HG03159 (cell line): ENCODE measurements at regions not wholly inside any gene's neighbourhood (a gene's known extent, or its start where the extent isn't known, plus 50 kb on each side); places are given as distances from the start of the nearest gene placed in this dataset.
"Not testable (repeated sequence)": the region's sequence is repeated elsewhere in the genome, so short reads cannot be mapped to it uniquely, and the experiment has no call there.

Source experiments
- ATAC-seq: cut with Tn5 transposase; IDR thresholded peaks from one replicate; pipeline ENCODE4 v1.9.1; 2021; ENCODE audit warnings: mild to moderate bottlenecking, moderate library complexity; ENCODE audit not compliant: unreplicated experiment

DNA sequence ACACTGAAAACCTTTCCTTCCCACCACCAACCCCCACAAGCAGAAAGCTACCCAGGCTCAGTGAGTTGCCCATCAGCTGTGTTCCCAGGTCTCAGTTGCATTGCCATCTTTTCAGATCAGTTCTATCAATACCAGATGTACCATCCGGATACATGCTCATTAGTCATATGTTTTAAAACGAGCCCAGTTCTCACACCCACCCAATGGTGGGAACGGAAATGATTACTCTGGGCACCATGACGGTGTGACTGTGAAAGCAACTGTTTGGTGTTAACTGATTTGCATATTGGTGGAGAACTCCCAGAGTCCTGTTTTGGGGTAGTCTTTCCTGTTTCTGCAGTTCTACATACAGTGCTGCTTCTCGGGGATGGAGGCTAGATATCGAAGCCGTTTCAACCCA is 212.3 kb downstream of the TRIM36 start:
- ATAC-seq, result no peak

DNA sequence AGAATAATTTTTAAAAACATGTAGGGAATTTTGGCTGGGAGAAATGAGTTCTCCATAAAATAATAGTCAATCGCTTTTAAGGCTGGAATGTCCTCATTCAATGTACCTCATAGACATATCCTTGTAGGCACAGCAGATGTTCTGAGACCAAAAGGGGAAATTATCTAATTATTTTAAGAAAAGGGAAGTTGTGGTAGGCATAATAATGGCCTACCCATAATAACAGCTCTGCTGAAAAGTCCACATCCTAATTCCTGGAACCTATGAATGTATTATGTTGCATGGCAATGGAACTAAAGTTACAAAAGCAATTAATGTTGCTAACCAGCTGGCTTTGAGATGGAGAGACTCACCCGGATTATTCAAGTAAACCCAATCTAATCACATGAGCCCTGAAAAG is 216.1 kb downstream of the TRIM36 start:
- ATAC-seq, result peak; percentile 55

DNA sequence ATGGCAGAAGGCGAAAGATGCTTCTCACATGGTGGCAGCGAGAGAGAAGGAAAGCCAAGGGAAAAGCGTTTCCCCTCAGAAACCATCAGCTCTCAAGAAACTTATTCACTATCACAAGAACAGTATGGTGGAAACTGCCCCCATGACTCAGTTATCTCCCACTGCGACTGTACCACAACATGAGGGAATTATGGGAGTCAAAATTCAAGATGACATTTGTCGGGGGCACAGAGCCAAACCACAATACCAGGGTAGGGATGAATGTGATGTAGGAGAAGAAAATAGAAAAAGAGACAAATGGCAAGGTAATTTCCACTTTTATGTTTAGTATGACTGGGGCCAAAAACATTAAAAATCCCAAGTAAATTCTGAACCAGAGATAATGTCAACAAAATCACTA is 216.8 kb downstream of the TRIM36 start:
- ATAC-seq, result no peak

DNA sequence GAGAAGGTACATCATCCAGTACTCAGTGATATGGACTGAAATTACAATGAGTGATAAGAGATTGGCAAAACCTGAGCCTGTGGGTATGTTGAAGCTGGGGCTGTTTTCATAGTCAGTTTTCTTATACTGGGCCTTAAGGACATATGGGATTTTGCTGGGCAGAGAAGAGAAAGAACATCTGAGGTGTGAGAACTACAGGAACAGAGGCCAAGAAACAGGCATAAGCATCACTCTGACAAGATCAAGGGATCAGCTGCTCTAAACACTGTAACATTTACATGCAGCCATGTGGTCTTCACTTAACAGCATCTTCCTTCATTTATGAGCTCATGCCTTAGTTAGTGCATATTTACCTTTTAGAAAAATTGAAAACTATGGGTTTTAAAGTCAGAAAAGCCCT is 220.0 kb downstream of the TRIM36 start:
- ATAC-seq, result no peak

DNA sequence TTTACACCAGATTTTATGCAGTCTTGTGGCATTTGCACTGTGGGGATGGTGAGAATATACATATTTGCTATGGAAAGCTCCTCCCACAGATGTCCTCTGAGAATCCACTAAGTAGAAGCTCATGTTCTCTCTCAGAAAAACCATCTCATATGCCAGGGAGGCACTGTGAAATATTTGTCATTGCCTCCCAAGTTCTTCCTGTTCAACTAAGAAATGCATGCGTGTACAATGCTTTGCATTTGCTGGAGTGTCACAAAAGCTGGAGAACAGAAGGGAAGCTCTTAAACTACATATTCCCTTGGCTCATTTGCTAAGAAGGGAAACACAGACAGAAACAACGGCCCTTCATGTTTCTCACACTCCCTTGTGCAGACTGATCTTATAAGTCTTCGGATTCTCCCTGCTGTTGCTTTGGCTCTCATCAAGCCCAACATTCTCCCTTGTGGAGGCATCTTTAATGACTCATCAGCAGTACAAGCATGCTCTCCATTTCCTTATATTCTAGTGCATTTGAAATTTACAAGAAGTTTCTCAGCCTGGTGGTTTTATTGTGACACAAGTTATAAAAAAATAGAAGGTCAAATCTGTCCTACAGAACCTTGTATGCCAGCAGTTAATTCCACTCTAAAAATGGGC is 220.6 kb downstream of the TRIM36 start:
- ATAC-seq, result no peak

DNA sequence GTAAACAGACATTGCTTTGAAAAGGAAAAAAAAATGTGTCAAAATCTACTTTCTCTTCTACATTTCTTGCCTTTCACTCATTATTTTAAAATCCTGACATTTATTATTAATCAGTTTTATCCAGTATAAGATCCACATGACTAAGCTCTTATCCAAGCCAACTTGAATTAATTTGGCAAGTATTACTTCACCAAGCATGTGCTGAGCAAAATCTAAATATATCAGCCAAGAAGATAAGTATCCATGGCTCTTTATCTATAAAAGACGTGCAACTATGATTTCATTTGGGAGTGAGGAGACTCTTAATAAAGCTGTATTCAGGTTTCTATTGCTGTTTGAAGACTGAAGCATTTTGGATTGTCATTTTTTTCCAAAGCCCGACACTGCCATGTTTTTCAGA is 221.3 kb downstream of the TRIM36 start:
- ATAC-seq, result no peak

DNA sequence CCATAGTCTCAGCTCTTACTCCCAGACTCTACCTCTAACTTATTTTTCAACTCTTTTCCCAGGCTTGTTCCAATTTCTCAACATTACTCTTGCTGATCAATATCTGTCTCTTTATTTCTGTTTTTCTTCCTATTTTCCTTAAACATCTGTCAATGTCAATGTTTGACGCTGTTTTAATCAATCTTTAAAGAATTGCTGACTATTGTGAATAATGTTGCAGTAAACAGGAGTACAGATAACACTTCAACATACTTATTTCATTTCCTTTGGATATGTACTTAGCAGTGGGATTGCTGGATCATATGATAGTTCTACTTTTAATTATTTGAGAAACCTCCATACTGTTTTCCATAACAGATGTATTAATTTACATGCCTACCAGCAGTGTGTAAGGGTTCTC is 229.0 kb downstream of the TRIM36 start:
- no peak for ATAC-seq

DNA sequence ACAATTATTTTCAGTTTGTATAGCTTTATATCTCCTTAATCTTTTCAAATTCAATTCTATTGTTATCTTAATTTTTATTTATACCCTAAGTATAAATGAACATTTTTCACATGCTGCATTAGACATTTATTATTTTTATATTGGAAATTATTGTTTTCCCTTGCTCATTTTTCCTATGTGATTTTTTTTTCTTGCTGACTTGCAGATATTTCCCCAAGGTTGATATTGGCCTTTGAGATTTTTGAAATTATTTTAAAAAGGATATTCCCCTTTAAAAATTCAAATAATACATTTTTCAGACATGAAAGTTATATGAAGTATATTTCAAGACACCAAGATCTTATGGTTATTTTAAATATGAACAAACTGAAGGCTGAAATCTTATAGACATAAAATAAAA is 234.2 kb downstream of the TRIM36 start:
- ATAC-seq, result no peak

DNA sequence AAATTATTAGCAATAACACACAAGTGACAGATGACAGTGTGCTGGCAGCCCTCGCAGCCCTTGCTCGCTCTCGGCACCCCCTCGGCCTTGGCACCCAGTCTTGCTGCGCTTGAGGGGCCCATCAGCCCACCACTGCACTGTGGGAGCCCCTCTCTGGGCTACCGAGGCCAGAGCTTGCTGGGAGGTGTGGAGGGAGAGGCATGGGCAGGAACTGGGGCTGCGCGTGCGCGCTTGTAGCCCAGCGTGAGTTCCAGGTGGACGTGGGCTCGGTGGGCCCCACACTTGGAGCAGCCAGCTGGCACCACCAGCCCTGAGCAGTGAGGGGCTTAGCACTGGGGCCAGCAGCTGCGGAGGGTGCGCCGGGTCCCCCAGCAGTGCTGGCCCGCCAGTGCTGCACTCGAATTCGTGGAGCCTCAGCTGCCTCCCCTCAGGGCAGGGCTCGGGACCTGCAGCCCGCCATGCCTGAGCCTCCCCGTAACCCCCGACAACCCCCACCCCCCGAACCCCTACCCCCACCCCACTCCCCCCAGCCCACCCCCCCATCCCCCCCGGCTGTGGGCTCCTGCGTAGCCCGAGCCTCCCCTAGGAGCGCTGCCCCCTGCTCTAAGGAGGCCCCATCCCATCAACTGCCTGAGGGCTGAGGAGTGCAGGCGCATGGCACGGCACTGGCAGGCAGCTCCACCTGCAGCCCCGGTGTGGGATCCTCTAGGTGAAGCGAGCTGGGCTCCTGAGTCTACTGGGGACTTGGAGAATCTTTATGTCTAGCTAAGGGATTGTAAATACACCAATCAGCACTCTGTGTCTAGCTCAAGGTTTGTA is 240.9 kb downstream of the TRIM36 start:
- no peak for ATAC-seq

DNA sequence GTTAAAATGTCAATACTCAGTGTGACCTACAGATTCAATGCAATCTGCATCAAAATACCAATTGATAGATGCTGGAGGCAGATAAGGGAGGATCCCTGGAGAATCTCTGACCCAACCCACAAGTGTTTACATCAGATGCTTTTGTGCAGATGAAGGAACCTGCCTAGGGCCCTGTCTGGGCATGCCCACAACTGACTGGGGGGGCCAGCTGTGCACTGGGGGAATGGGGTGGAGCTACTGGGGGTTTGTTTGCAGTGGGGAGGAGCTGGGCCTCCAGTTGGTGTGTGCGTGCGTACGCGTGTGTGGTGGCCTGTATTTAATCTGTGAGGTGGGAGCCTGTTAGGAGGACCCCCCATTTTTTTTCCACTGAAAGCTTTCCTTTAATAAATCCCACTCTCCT is 244.9 kb downstream of the TRIM36 start:
- no peak for ATAC-seq

DNA sequence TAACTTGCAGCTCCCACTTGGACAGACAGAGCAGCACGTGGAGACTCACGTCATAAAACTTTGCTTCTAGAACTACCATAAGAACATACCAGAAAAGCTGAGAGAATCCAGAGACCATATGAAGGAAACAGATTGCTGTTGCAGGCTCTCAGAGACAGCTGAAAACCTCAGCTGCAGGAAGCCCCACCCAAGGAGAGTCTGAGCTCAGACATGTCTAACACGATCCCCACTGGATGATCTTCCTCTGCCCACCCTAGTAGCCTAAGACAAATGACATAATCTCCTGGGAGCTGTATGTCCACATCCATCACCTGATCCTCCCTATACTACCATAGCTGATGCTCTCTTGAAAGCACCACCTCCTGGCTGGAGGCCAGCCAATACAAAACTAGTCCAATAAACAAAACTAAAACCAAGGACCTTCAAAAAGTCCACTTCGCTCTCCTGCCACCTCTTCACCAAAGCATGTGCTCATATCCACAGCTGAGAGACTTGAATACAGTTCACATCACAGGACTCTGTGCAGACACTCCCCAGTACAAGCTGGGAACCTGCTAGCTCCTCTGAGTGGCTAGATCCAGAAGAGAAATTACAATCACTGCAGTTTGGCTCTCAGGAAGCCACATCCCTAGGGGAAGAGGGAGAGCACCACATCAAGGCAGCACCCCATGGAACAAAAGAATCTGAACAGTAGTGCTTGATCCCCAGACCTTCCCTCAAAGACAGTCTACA is 257.4 kb downstream of the TRIM36 start:
- ATAC-seq, result no peak

DNA sequence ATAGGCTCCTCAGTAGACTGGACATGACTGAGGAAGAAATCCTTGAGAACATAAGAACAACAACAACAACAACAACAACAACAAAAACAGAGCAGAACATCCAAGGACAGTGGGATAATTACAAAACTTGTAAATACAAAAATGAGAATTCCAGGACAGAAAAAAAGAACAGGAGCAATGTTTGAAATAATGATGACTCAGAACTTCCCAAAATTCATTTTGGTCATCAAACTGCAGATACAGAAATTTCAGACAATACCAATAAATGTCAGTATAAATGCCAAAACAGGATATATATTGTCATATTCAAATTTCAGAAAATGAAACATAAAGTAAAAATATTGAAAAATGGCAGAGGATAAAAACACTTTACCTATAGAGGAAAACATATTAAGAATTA is 259.0 kb downstream of the TRIM36 start:
- no peak for ATAC-seq

DNA sequence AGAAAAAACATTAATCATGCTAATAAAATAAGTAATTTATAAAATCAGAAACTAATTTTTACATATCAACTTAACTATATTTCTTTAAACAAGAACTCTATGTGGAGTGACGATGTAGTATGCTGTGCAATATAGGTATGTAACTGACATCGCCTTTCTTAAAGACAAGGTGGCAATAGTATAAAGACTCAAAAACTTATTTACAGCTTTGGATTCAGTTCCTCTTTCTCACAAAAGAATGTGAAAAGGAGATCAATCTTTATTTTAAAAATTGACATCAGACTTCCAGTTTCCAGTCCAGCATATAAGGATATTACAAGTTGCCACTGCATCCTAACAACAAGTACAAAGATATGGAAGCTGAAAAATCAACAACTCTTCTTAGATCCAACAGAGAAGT is 260.3 kb downstream of the TRIM36 start:
- no peak for ATAC-seq

DNA sequence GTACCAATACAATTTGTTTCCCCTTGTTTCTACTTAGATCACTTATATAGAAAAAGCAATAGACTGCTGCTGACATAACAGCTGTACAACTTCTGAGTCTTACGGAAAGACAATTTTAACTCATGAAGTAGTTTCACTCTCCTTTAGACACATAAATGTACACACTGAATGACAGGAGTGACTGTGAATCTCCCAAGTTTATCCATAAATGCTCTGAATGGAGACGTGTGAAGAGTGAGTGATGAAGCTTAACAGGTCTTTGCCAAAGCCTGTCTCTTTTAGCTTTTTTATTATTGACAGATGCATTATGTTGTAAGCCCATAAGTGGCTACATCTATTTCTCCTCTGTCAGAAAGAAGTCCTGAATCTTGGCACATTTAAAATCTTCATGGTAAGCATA is 265.9 kb downstream of the TRIM36 start:
- no peak for ATAC-seq

DNA sequence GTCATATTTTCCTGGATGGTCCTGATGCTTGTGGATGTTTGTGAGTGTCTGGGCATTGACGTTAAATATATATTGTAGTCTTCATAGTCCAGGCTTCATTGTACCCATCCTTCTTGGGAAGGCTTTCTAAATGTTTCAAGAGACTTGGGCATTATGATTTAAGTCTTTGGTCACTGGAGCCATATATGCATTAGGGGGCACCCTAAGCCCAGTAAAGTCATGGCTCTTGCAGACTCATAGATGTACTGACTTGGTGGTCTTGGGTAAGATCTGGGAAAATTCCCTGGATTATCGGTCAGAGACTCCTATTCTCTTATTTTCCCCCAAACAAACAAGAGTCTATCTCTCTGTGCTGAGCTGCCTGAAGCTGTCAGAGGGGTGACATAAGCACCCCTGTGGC is 271.1 kb downstream of the TRIM36 start:
- no peak for ATAC-seq

DNA sequence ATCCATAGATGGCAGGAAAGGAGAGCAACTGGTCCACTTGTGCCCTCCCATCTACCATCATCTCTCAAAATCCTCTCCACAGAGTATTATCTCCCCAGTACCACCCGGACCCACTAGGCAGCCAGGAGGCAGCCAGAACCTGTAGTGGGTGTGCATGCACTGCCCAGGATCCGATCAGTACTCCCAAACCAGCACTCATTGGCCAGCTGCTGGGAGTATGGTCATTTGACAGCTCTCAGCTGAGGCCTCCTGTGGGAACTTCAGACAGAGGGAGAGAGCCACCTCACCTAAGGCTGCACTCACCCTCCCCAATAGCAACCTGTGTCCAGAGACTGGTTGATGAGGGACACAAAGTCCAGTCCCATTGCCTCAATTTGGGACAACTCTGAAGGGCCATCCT is 286.0 kb downstream of the TRIM36 start:
- no peak for ATAC-seq

DNA sequence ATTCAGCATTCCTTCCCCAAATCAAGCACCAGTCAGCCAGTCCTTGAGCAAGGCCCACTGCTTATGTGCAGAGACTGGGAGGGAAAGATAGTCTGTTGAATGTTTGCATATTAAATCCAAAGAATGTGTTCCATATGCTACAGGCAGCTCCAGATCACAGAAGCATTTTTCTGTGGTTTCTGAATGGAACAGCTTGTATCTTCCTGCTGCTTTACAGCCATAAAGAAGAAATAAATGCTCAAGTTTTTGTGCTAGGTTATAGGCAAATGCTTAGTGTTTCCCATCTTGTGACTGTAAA is 310.3 kb downstream of the TRIM36 start:
- no peak for ATAC-seq

DNA sequence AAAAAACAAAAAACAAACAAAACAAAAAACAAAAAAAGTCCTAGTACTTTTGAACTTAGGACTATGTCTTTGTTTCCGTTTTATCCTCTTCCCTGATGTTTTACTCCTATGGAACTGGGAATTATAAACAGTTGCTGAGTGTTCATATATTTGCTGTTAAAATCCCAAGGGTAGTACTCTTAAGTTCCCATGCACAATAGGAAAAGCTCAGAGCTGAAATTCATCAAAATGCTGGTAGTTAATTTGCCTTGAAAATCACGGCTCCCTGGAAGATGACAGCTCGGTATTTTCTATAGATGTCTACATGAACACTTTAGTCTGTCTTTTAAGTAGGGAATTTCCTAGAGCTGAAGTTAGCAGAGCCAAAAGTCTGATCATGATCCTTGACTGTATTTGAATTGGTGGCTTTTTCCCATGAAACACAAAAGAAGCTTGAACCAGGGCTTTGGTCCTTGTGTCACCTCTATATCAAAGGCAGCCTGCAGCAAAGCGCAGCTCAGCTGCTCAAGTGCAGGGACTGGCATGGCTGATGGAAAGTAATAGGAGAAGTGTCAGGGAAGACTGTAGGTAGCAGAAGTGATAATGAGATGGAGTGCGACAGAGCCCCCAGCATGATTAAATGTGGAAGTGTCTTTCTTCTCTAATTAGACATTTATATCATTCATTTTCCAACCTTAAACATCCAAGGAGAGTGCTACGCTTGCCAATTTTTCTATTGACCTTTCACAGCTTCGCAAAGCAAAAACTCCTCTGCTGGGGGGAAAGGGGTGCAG is 310.9 kb downstream of the TRIM36 start:
- ATAC-seq, result no peak

DNA sequence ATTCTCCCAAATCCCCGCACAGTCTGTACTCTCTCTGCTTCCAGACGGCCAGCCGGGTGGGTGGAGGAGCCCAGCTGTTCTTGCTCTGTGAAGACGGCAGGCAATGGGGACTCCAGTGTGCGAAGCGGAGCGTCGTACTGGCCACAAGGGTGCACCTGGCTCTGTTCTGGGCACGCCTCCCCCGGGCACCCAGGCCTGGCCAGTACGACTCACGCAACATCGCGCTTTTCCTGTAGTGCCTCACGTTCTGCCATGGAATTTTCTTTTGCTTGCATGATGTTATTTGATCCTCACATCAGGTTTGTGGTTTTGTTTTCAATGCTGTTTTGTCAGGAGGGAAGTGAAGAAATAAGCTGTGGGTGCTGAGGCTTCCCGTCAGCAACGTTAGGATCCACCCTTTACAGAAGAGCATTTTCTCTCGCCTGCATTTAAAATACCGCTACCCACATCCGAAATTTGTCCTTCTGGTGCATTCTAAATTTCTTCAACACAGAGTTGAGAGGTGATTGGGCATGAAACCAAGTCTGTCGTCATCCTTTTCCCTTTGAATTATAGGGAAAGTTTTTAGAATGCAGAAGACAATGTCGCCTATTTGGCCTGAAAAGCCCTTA is 311.7 kb downstream of the TRIM36 start:
- ATAC-seq, result no peak

DNA sequence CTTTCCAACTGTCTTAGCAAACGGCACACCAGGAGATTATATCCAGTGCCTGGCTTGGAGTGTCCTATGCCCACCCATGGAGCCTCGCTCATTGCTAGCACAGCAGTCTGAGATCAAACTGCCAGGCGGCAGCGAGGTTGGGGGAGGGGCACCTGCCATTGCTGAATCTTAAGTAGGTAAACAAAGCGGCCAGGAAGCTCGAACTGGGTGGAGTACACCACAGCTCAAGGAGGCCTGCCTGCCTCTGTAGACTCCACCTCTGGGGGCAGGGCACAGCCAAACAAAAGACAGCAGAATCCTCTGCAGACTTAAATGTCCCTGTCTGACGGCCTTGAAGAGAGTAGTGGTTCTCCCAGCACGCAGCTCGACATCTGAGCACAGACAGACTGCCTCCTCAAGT is 325.0 kb downstream of the TRIM36 start:
- not testable (repeated sequence) for ATAC-seq

DNA sequence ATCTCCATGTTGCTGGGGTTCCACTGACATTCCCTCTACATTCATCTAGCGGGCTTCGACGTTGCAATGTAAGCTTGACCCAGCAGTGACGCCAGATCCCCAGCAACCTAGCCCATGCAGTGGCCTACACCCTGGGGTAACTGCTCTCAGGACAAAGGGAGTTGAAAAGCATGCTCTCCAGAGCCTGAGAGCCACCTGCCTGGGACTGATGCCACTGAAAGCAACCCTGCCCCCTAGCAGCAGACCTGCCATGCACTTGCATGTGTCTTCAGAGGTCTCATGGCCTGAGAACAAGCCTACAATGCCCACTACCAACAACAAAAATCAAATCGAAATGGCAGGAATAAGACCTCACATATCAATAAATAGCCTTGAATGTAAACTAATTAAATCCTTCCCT is 330.3 kb downstream of the TRIM36 start:
- no peak for ATAC-seq
